ENCODE measurements at regions not wholly inside any gene's neighbourhood (a gene's known extent, or its start where the extent isn't known, plus 50 kb on each side); places are given as distances from the start of the nearest gene placed in this dataset.
A peak's percentile ranks its signal among the peaks of the same experiment; 100 is the strongest.
"Not testable (repeated sequence)": the region's sequence is repeated elsewhere in the genome, so short reads cannot be mapped to it uniquely, and the experiment has no call there.

DNA sequence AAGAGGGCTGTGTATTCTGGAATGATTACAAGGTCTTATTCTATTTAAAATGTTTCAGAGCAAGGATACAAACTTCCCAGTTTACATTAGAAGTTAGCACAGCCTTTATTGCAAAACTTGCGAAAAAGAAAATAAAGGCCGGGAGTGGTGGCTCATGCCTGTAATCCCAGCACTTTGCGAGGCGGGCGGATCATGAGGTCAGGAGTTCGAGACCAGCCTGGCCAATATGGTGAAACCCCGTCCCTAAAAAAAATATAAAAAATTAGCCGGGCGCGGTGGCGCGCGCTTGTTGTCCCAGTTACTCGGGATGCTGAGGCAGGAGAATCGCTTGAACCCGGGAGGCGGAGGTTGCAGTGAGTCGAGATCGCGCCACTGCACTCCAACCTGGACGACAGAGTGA, 87.1 kb downstream of the TRIM27 start:
- DNase-seq (ENCODE audit: low read depth in 1 of 2, low spot score in 1 of 2) = not testable (repeated sequence)

DNA sequence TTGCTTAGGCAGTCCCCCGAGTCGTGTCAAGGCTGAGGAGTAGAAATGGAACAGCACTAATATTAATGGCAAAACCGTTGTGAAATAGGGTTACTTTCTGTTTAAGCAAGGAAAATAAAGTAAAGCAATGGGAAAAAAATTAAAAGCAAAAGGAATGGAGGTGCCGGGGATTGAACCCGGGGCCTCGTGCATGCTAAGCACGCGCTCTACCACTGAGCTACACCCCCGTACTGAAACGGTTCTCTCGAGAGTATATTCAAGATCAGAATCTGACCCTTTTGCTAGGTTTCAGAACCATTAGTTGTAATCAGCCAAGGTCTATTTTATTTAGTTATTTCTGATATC, 85.5 kb downstream of the TRIM27 start:
- peak; percentile 37 to 57 for DNase-seq (ENCODE audit: low read depth in 1 of 2, low spot score in 1 of 2)

GRCh38 chr6:28838634-28839442, 84.9 kb downstream of the TRIM27 start:
- DNase-seq (ENCODE audit: low read depth in 1 of 2, low spot score in 1 of 2) = peak; percentile 54 to 74

- DNase-seq (ENCODE audit: low read depth in 1 of 2, low spot score in 1 of 2) = no peak
These were observed 84.2 kb downstream of the TRIM27 start for GRCh38 chr6:28839443-28840120.

DNA sequence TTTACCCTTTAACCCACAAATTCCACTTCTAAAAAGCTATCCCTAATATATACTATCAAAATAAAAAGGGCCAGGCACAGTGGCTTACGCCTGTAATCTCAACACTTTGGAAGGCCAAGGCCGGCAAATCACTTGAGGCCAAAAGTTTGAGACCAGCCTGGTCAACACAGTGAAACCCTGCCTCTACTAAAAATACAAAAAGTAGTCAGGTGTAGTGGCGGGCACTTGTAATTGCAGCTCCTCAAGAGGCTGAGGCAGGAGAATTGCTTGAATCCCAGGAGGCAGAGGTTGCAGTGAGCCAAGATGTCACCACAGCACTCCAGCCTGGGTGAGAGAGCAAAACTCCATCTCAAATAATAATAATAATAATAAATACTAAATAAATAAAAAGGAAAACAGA, 82.5 kb downstream of the TRIM27 start:
- DNase-seq (ENCODE audit: low read depth in 1 of 2, low spot score in 1 of 2) = no peak

DNA sequence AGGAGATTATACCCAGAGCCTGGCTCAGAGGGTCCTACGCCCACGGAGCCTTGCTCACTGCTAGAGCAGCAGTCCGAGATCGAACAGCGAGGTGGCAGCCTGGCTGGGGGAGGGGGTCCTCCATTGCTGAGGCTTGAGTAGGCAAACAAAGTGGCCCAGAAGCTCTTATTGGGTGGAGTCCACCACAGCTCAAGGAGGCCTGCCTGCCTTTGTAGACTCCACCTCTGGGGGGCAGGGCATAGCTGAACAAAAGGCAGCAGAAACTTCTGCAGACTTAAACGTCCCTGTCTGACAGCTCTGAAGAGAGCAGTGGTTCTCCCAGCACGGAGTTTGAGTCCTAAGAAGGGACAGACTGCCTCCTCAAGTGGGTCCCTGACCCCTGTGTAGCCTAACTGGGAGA, 75.0 kb downstream of the TRIM27 start:
- not testable (repeated sequence) for DNase-seq (ENCODE audit: low read depth in 1 of 2, low spot score in 1 of 2)
